RWPE2 (cell line): ENCODE measurements at regions not wholly inside any gene's neighbourhood (a gene's known extent, or its start where the extent isn't known, plus 50 kb on each side); places are given as distances from the start of the nearest gene placed in this dataset.

Experiments used
- ATAC-seq: fragments of 200-7000 bp; cut with Tn5 transposase; 3 replicates; pipeline ENCODE4 v1.9.1; 2021; ENCODE audit warnings: low read depth
- DNase-seq: peaks from one replicate; pipeline ENCODE4 v3.0.0-alpha.2; 2020; ENCODE audit warnings: low spot score
- H3K27ac ChIP-seq: fragments of 450-650 bp; 2 replicates; pipeline ENCODE4 v1.5.1; 2017; ENCODE audit warnings: mild to moderate bottlenecking; ENCODE audit not compliant: poor library complexity, severe bottlenecking
- H3K27me3 ChIP-seq: fragments of 250-450 bp; sonication (Bioruptor Pico); 2 replicates; pipeline ENCODE4 v1.5.1; 2021; ENCODE audit warnings: mild to moderate bottlenecking, moderate library complexity; ENCODE audit not compliant: insufficient read depth, poor library complexity, severe bottlenecking
- H3K36me3 ChIP-seq: fragments of 250-450 bp; sonication (Bioruptor Pico); 2 replicates; pipeline ENCODE4 v1.5.1; 2020; ENCODE audit warnings: low read depth, mild to moderate bottlenecking, moderate library complexity
- H3K4me1 ChIP-seq: fragments of 250-450 bp; sonication (Bioruptor Pico); 2 replicates; pipeline ENCODE4 v1.5.1; 2021; ENCODE audit warnings: mild to moderate bottlenecking, moderate library complexity; ENCODE audit not compliant: insufficient read depth, poor library complexity, severe bottlenecking
- H3K4me3 ChIP-seq: fragments of 250-450 bp; sonication (Bioruptor Pico); 2 replicates; pipeline ENCODE4 v1.5.1; 2021; ENCODE audit warnings: mild to moderate bottlenecking, moderate library complexity; ENCODE audit not compliant: severe bottlenecking
- H3K9me3 ChIP-seq: fragments of 250-450 bp; sonication (Bioruptor Pico); 2 replicates; pipeline ENCODE4 v1.5.1; 2021; ENCODE audit warnings: mild to moderate bottlenecking, moderate library complexity; ENCODE audit not compliant: severe bottlenecking
- TF ChIP-seq, protein P1 (sequence below): fragments of 450-650 bp; IDR thresholded peaks from one replicate; pipeline ENCODE4 v1.5.1; 2017; ENCODE audit warnings: mild to moderate bottlenecking, moderate library complexity; ENCODE audit not compliant: poor library complexity, severe bottlenecking

DNA sequence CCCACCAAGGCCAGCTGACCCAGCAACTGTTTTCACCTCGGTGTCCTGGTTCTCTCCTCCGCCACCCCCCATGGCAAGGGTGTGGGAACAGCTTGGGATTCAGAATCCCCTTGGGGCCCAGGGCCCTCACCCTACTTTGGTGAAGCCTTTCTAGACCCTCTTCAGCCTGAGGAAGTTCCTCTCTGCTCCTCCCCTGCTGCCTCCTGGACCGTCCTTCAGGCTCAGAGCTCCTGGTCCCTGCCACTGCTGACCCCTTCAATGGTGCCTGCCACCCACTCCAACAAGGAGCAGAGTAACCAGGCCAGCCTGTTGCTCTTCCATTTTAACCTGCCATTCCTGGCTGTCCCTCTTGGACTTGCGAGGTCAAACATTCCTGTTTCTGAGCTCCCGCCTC lies 72.0 kb upstream of the SMNDC1 start:
- Histone ChIP-seq H3K4me1 (peaks cover 14% of the 10 kb centered on the region), H3K27me3 (no peaks in the 10 kb centered on the region), H3K4me3 (no peak overlapping the region), H3K27ac (no peak overlapping the region), H3K36me3 (no peaks in the 10 kb centered on the region), H3K9me3 (no peaks in the 10 kb centered on the region)
- ATAC-seq (no peak), DNase-seq (no peak)
- TF ChIP-seq, protein P1, sequence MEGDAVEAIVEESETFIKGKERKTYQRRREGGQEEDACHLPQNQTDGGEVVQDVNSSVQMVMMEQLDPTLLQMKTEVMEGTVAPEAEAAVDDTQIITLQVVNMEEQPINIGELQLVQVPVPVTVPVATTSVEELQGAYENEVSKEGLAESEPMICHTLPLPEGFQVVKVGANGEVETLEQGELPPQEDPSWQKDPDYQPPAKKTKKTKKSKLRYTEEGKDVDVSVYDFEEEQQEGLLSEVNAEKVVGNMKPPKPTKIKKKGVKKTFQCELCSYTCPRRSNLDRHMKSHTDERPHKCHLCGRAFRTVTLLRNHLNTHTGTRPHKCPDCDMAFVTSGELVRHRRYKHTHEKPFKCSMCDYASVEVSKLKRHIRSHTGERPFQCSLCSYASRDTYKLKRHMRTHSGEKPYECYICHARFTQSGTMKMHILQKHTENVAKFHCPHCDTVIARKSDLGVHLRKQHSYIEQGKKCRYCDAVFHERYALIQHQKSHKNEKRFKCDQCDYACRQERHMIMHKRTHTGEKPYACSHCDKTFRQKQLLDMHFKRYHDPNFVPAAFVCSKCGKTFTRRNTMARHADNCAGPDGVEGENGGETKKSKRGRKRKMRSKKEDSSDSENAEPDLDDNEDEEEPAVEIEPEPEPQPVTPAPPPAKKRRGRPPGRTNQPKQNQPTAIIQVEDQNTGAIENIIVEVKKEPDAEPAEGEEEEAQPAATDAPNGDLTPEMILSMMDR, result no peak

DNA sequence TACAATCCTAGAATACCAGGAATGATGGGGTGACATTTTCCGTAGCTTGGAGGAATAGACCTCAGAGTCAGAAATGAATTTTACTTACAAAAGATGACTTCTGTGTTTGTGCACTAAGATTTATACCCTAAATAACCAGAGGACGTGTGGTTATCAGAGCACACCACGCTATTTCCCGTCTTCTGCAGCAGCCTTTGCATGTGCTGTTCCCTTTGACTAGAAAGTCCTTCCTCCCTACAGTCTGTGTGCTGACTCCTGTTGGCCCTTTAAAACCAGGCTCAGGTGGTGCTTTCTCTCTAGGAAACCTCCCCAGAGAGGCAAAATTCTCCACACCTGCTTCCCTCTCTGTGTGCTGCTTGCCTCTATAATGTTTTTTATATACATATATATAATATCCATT lies 73.3 kb upstream of the SMNDC1 start:
- ATAC-seq (no peak), DNase-seq (no peak)
- Histone ChIP-seq H3K4me1 (peaks cover 1% of the 10 kb centered on the region), H3K4me3 (no peak overlapping the region), H3K36me3 (no peaks in the 10 kb centered on the region), H3K27ac (no peak overlapping the region), H3K9me3 (no peaks in the 10 kb centered on the region), H3K27me3 (no peaks in the 10 kb centered on the region)
- TF ChIP-seq, protein P1, result no peak

DNA sequence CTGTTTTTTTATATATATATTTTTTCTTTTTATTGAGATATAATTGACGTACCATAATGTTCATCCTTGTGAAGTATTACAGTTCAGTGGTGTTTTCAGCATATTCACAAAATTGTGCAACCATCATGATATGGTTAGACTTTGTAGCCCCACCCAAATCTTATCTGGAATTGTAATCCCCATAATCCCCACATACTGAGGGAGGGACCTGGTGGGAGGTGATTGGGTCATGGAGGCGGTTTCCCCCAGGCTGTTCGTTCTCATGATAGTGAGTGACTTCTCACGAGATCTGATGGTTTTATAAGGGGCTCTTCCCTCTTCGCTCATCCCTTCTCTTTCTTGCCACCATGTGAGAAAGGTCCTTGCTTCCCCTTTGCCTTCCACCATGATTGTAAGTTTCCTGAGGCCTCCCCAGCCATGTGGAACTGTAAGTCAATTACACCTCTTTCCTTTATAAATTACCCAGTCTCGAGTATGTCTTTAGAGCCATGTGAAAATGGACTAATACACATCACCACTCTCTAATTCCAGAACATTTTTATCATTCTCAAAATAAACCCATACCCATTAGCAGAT lies 73.9 kb upstream of the SMNDC1 start:
- ATAC-seq, result no peak
- no peaks in the 10 kb centered on the region for H3K36me3 ChIP-seq
- no peaks in the 10 kb centered on the region for H3K27me3 ChIP-seq
- no peak for DNase-seq
- H3K4me1 ChIP-seq, result no peaks in the 10 kb centered on the region
- H3K9me3 ChIP-seq, result no peaks in the 10 kb centered on the region
- no peak overlapping the region for H3K4me3 ChIP-seq
- H3K27ac ChIP-seq, result no peak overlapping the region
- TF ChIP-seq, protein P1, result no peak

DNA sequence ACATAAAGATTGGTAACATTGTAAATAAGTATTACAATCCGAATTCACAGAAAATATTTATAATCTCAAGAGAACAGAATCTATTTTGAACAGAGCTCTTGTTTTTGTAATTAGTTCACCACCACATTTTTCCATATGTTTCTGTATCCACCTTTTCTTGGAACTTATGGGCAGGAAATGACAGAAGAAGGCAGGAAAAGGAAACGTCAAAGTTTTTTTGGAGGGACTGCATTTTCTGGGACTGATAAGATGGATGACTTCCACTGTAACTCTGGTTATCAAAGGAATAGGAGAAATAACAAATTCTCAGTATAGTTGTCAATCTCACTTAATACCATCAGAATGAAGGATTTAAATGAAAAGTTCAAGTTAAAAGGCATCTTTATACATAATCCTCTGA lies 75.1 kb upstream of the SMNDC1 start:
- DNase-seq (no peak), ATAC-seq (no peak)
- H3K27ac ChIP-seq, result no peak overlapping the region
- H3K36me3 ChIP-seq, result no peaks in the 10 kb centered on the region
- H3K9me3 ChIP-seq, result no peaks in the 10 kb centered on the region
- no peaks in the 10 kb centered on the region for H3K4me1 ChIP-seq
- H3K4me3 ChIP-seq, result no peak overlapping the region
- TF ChIP-seq, protein P1, result no peak
- no peaks in the 10 kb centered on the region for H3K27me3 ChIP-seq

DNA sequence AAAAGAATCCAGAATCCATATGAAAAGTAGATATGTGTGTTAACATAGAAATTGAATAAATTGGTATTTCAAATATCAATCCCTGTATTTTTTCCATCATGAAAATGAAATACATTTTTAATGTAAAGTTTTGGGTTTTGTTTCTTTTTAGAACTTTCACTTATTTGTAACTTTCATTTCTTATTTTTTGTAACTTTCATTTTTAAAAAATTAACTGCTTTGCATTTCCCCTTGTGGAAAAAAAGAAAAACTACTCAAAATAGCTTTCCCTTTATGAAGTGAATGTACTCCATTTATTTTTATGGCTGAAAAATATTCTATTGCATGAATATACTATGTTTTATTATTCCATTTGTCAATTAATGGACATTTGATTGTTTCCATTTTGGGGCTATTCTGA lies 75.6 kb upstream of the SMNDC1 start:
- no peak for ATAC-seq
- DNase-seq, result no peak
- Histone ChIP-seq H3K4me1 (no peaks in the 10 kb centered on the region), H3K27ac (no peak overlapping the region), H3K27me3 (no peaks in the 10 kb centered on the region), H3K36me3 (no peaks in the 10 kb centered on the region), H3K4me3 (no peak overlapping the region), H3K9me3 (no peaks in the 10 kb centered on the region)
- TF ChIP-seq, protein P1, result no peak
